HG02610 (cell line): ENCODE measurements at regions not wholly inside any gene's neighbourhood (a gene's known extent, or its start where the extent isn't known, plus 50 kb on each side); places are given as distances from the start of the nearest gene placed in this dataset.
"Not testable (repeated sequence)": the region's sequence is repeated elsewhere in the genome, so short reads cannot be mapped to it uniquely, and the experiment has no call there.

Source experiments
- ATAC-seq: cut with Tn5 transposase; IDR thresholded peaks from one replicate; pipeline ENCODE4 v1.9.1; 2021; ENCODE audit warnings: mild to moderate bottlenecking, moderate library complexity; ENCODE audit not compliant: unreplicated experiment

- no peak for ATAC-seq
These were observed 283.2 kb upstream of the CELF2 start for GRCh38 chr10:10734356-10735064.

- ATAC-seq, result no peak
These were observed 272.4 kb upstream of the CELF2 start for GRCh38 chr10:10745291-10745690.

GRCh38 chr10:10755490-10755889 is 262.2 kb upstream of the CELF2 start:
- no peak for ATAC-seq

- no peak for ATAC-seq
These were observed 259.4 kb upstream of the CELF2 start for GRCh38 chr10:10758306-10758705.

- ATAC-seq, result not testable (repeated sequence)
These were observed 257.9 kb upstream of the CELF2 start for GRCh38 chr10:10759806-10760205.

GRCh38 chr10:10765017-10765416 is 252.7 kb upstream of the CELF2 start:
- ATAC-seq, result no peak

GRCh38 chr10:10772411-10772810 is 245.3 kb upstream of the CELF2 start:
- ATAC-seq, result no peak

GRCh38 chr10:10772874-10773508 is 244.7 kb upstream of the CELF2 start:
- no peak for ATAC-seq

GRCh38 chr10:10774416-10774815 is 243.3 kb upstream of the CELF2 start:
- no peak for ATAC-seq

GRCh38 chr10:10776363-10776762 is 241.3 kb upstream of the CELF2 start:
- no peak for ATAC-seq

GRCh38 chr10:10777279-10777678 is 240.4 kb upstream of the CELF2 start:
- no peak for ATAC-seq

GRCh38 chr10:10777723-10778122 is 239.9 kb upstream of the CELF2 start:
- no peak for ATAC-seq

GRCh38 chr10:10778959-10779358 is 238.7 kb upstream of the CELF2 start:
- no peak for ATAC-seq

GRCh38 chr10:10779511-10779910 is 238.2 kb upstream of the CELF2 start:
- ATAC-seq, result no peak

GRCh38 chr10:10780746-10781145 is 236.9 kb upstream of the CELF2 start:
- ATAC-seq, result no peak

GRCh38 chr10:10782603-10783002 is 235.1 kb upstream of the CELF2 start:
- no peak for ATAC-seq

- ATAC-seq, result no peak
These were observed 232.0 kb upstream of the CELF2 start for GRCh38 chr10:10785627-10786026.

- no peak for ATAC-seq
These were observed 231.3 kb upstream of the CELF2 start for GRCh38 chr10:10786109-10787090.

GRCh38 chr10:10787586-10787985 is 230.1 kb upstream of the CELF2 start:
- no peak for ATAC-seq

GRCh38 chr10:10788761-10789160 is 228.9 kb upstream of the CELF2 start:
- no peak for ATAC-seq

GRCh38 chr10:10791869-10792268 is 225.8 kb upstream of the CELF2 start:
- no peak for ATAC-seq

- ATAC-seq, result no peak
These were observed 225.0 kb upstream of the CELF2 start for GRCh38 chr10:10792681-10793080.
